BE2C (cell line): ENCODE measurements at regions not wholly inside any gene's neighbourhood (a gene's known extent, or its start where the extent isn't known, plus 50 kb on each side); places are given as distances from the start of the nearest gene placed in this dataset.

Experiments used
- DNase-seq: peaks from one replicate; pipeline ENCODE4 v3.0.0-alpha.2; 2020
- H3K27me3 ChIP-seq: fragments of 250-450 bp; sonication (Bioruptor Pico); 2 replicates; pipeline ENCODE4 v1.5.1; 2020; ENCODE audit warnings: mild to moderate bottlenecking
- H3K36me3 ChIP-seq: fragments of 250-450 bp; sonication (Bioruptor Pico); 2 replicates; pipeline ENCODE4 v1.5.1; 2020; ENCODE audit warnings: mild to moderate bottlenecking
- H3K4me1 ChIP-seq: fragments of 250-450 bp; sonication (Bioruptor Pico); 2 replicates; pipeline ENCODE4 v1.5.1; 2020
- H3K4me3 ChIP-seq: 2 replicates; pipeline ENCODE4 v1.5.1; 2011; ENCODE audit warnings: low read depth, low read length
- H3K9me3 ChIP-seq: fragments of 250-450 bp; sonication (Bioruptor Pico); 2 replicates; pipeline ENCODE4 v1.5.1; 2020
- TF ChIP-seq, protein P1 (sequence below): IDR thresholded peaks from 2 replicates; pipeline ENCODE4 v1.5.1; 2012; ENCODE audit warnings: mild to moderate bottlenecking, low read depth, low read length

DNA sequence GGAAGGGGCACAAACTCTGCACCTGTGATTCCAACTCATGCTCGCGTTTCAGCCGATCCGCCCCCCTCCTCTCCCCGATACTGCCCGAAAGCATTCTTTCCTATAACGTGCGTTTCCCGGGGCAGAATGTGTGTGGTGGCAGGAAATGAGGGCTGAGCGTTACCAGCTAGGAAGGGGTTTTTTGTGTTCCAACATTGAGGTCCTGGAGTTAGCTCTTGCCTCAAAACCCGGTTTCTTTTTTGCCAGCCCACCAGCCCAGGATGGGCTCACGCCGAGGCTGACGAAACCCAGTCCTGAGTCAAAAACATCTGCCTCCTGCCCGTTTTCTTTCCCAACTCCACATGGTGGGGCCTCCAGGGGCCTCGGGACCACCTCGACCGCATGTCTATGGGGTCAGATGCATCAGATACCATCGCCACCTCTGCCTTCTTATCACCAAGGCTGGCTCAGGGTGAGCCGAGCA is 113.7 kb upstream of the COPS8 start:
- DNase-seq, result no peak
- TF ChIP-seq, protein P1, sequence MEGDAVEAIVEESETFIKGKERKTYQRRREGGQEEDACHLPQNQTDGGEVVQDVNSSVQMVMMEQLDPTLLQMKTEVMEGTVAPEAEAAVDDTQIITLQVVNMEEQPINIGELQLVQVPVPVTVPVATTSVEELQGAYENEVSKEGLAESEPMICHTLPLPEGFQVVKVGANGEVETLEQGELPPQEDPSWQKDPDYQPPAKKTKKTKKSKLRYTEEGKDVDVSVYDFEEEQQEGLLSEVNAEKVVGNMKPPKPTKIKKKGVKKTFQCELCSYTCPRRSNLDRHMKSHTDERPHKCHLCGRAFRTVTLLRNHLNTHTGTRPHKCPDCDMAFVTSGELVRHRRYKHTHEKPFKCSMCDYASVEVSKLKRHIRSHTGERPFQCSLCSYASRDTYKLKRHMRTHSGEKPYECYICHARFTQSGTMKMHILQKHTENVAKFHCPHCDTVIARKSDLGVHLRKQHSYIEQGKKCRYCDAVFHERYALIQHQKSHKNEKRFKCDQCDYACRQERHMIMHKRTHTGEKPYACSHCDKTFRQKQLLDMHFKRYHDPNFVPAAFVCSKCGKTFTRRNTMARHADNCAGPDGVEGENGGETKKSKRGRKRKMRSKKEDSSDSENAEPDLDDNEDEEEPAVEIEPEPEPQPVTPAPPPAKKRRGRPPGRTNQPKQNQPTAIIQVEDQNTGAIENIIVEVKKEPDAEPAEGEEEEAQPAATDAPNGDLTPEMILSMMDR, result no peak

DNA sequence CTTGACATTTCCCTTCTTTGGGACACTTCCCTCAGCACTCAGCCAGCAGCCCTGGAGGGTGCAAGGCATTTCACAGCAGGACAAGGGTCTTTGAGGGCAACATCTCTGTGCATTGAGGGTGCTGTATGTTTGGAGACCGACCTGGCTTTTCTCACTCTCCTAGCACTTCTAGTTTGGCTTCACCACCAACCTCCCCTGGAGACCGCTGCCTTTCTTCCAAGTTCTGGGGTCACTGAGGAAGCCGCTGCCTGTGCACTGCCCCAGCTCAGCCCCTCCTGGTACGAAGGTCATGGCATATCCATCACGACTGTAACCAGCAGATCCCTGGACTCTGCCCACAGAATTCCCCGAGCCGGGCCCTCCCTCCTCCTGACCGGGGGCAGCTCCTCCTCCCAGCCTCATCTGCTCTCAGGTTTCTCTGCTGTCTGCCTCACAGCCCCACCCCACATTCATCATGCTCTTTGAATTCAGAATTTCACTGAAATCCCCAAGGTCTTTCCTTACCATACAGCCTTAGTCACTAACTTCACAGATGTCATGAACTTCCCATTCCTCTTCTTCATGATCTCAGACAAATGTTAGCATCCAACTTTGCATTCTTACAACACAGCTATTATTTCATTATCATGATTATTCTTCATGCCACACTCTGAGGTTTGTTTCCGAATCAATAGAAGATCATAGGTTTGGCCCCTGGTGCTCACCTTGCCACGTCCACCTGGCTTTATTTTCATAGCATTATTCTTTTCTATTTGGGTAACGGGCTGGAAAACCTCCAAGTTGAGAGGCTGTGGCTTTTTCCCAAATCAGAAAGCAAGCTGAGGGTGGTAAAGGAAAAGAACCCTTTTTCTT is 113.0 kb upstream of the COPS8 start:
- TF ChIP-seq, protein P1, result no peak
- Histone ChIP-seq H3K4me3 (no peak overlapping the region), H3K4me1 (no peaks in the 10 kb centered on the region), H3K9me3 (no peaks in the 10 kb centered on the region), H3K27me3 (peaks cover 48% of the 10 kb centered on the region), H3K36me3 (no peaks in the 10 kb centered on the region)
- no peak for DNase-seq

More for the DNA sequence above, 113.7 kb upstream of the COPS8 start:
- Histone ChIP-seq H3K4me1 (no peaks in the 10 kb centered on the region), H3K36me3 (no peaks in the 10 kb centered on the region), H3K27me3 (peaks cover 42% of the 10 kb centered on the region), H3K4me3 (no peak overlapping the region), H3K9me3 (no peaks in the 10 kb centered on the region)

DNA sequence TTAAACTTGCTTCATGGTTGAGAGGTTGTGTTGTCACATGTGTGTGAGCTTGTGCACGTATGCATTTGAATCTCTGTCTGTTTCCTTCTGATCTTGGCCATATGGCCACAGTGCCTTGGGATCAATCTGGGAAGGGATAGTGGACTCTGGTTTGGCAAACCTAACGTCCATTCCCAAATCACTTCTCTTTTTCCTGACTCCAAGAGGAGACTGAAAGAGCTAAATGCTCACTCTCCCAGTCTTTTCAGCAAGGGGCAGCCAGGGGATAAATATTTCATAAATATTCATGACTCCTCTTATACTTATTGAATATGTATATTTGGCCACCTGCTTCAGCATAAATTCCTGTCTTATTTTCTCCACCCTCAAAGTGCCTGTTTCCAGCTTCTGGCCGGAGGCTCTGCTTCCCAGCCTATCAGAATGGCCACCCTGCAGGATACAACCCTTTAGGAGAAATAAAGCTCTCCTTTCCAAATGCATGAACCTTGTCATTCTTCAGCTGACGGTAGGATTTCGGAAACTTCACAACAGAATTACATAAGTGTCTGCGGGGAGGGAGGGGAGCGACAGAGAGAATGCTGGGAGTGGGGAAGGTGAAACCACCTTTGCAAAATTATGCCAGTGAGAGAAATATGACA is 112.2 kb upstream of the COPS8 start:
- TF ChIP-seq, protein P1, result no peak
- H3K27me3 ChIP-seq, result peaks cover 50% of the 10 kb centered on the region
- H3K4me1 ChIP-seq, result no peaks in the 10 kb centered on the region

DNA sequence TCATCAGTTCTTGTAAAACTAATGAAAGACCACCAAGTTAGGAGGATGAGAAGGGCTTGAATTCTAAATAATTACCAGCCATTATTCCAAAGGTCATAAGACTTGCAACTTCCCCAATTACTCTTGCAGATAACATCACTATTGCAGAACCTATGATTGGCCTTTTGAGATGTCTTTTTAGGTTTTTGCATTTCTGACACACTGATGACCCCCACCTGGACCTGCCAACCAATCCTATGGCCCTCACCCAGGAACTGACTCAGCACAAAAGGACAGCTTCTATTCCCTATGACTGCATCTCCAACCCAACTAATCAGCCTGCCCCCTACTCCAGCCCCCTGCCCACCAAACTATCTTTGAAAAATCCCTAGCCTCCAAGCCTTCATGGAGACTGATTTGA is 111.5 kb upstream of the COPS8 start:
- no peak overlapping the region for H3K4me3 ChIP-seq
- TF ChIP-seq, protein P1, result no peak
- no peak for DNase-seq
- peaks cover 54% of the 10 kb centered on the region for H3K27me3 ChIP-seq
- no peaks in the 10 kb centered on the region for H3K4me1 ChIP-seq
- no peaks in the 10 kb centered on the region for H3K9me3 ChIP-seq
- H3K36me3 ChIP-seq, result no peaks in the 10 kb centered on the region

More for the DNA sequence above, 112.2 kb upstream of the COPS8 start:
- H3K36me3 ChIP-seq, result no peaks in the 10 kb centered on the region
- no peak for DNase-seq
- no peak overlapping the region for H3K4me3 ChIP-seq
- H3K9me3 ChIP-seq, result no peaks in the 10 kb centered on the region

DNA sequence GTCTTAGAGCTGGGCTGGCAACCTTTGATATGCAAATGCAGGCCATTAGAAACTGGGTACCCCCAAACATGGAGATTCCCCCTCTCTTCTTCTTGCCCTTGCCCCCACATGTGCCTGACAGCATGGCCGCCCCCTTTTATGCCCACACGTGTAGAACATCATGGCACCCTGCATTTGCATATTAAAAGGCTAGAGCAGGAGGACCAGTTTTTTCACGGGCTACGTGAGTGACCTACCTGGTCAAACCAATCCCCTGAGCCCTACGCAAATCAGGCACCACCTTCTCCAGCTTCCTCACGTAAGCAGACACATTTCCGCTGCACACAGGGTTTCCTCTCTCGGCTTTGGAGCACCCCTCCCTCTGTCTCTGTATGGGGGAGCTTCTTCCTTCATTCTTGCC is 110.9 kb upstream of the COPS8 start:
- Histone ChIP-seq H3K4me3 (no peak overlapping the region), H3K36me3 (no peaks in the 10 kb centered on the region), H3K4me1 (no peaks in the 10 kb centered on the region), H3K9me3 (no peaks in the 10 kb centered on the region), H3K27me3 (peaks cover 52% of the 10 kb centered on the region)
- TF ChIP-seq, protein P1, result no peak
- no peak for DNase-seq

DNA sequence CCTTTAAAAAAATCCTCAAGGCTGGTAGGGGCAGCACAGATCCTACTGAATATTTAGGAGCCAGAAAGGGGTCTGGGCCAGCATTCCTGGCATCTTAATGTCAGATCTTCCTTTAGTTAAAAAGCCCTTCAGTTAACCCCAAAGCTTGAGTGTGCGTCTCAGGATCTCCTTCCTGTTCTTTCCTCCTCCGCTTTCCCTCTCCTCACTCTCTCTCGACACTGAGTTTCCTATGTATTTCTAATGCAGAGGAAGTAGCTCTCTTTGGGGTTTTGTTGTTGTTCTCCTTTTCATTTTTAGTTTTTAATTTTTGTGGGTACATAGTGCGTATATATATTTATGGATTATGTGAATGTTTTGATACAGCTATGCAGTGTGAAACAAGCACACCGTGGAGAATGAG is 109.9 kb upstream of the COPS8 start:
- TF ChIP-seq, protein P1, result no peak
- Histone ChIP-seq H3K4me3 (no peak overlapping the region), H3K4me1 (no peaks in the 10 kb centered on the region), H3K9me3 (no peaks in the 10 kb centered on the region), H3K27me3 (peaks cover 42% of the 10 kb centered on the region), H3K36me3 (no peaks in the 10 kb centered on the region)
- DNase-seq, result no peak
